Fibroblast of lung (primary cell): ENCODE measurements at regions not wholly inside any gene's neighbourhood (a gene's known extent, or its start where the extent isn't known, plus 50 kb on each side); places are given as distances from the start of the nearest gene placed in this dataset.

ENCODE experiments used
- DNase-seq, 2 donors: peaks; one replicate each; pipeline versions ENCODE4 v3.0.0 to v3.0.0-alpha.2; 2010; ENCODE audit warnings: low read depth in 2 of 2
- H2AFZ ChIP-seq: 2 replicates; pipeline ENCODE4 v1.5.1; 2012; ENCODE audit warnings: low read length, control low read depth, inconsistent platforms
- H3K27ac ChIP-seq: 2 replicates; pipeline ENCODE4 v1.5.1; 2011; ENCODE audit warnings: low read length, control low read depth; ENCODE audit not compliant: insufficient read depth
- H3K27me3 ChIP-seq: 2 replicates; pipeline ENCODE4 v1.5.1; 2011; ENCODE audit warnings: mild to moderate bottlenecking, low read length; ENCODE audit not compliant: control insufficient read depth, insufficient read depth
- H3K36me3 ChIP-seq: 2 replicates; pipeline ENCODE4 v1.5.1; 2011; ENCODE audit warnings: low read length; ENCODE audit not compliant: control insufficient read depth, insufficient read depth
- H3K4me1 ChIP-seq: 2 replicates; pipeline ENCODE4 v1.5.1; 2011; ENCODE audit warnings: low read length; ENCODE audit not compliant: control insufficient read depth, insufficient read depth; ENCODE audit errors: extremely low read depth
- H3K4me2 ChIP-seq: 2 replicates; pipeline ENCODE4 v1.5.1; 2011; ENCODE audit warnings: low read length, control low read depth; ENCODE audit not compliant: insufficient read depth; ENCODE audit errors: extremely low read depth
- H3K4me3 ChIP-seq, 4 experiments: fragments of 200-600 bp in 1 of 4; sonication (generic) in 1 of 4; replicated peaks in 1 of 4; 2 replicates each; pipeline ENCODE4 v1.5.1; 2011 to 2016; ENCODE audit warnings: low read length in 4 of 4, low read depth in 3 of 4, mild to moderate bottlenecking in 3 of 4, control low read depth in 2 of 4, inconsistent platforms in 1 of 4, mixed read lengths in 1 of 4; ENCODE audit not compliant: insufficient read depth in 1 of 4; ENCODE audit errors: control extremely low read depth in 1 of 4
- H3K79me2 ChIP-seq: 2 replicates; pipeline ENCODE4 v1.5.1; 2012; ENCODE audit warnings: mild to moderate bottlenecking, low read length, inconsistent platforms; ENCODE audit not compliant: control insufficient read depth, insufficient read depth
- H3K9ac ChIP-seq: 2 replicates; pipeline ENCODE4 v1.5.1; 2011; ENCODE audit warnings: mild to moderate bottlenecking, low read length, control low read depth; ENCODE audit not compliant: insufficient read depth
- H3K9me3 ChIP-seq: 2 replicates; pipeline ENCODE4 v1.5.1; 2012; ENCODE audit warnings: low read depth, low read length; ENCODE audit not compliant: control insufficient read depth, insufficient read depth
- H4K20me1 ChIP-seq: 2 replicates; pipeline ENCODE4 v1.5.1; 2011; ENCODE audit warnings: low read length; ENCODE audit not compliant: control insufficient read depth, insufficient read depth; ENCODE audit errors: extremely low read depth
- EZH2 ChIP-seq: IDR thresholded peaks from 2 replicates; pipeline ENCODE4 v1.5.1; 2012; ENCODE audit warnings: low read length, control low read depth, mild to moderate bottlenecking; ENCODE audit errors: missing control alignments
- TF ChIP-seq, protein P1 (sequence below), 2 donors: IDR thresholded peaks in 1 of 2; conservative IDR thresholded peaks in 1 of 2; 1 replicate in 1 of 2; 2 replicates in 1 of 2; pipeline ENCODE4 v1.5.1; 2011 to 2012; ENCODE audit warnings: low read length in 2 of 2, control low read depth in 1 of 2, inconsistent platforms in 1 of 2, low read depth in 1 of 2, mild to moderate bottlenecking in 1 of 2

DNA sequence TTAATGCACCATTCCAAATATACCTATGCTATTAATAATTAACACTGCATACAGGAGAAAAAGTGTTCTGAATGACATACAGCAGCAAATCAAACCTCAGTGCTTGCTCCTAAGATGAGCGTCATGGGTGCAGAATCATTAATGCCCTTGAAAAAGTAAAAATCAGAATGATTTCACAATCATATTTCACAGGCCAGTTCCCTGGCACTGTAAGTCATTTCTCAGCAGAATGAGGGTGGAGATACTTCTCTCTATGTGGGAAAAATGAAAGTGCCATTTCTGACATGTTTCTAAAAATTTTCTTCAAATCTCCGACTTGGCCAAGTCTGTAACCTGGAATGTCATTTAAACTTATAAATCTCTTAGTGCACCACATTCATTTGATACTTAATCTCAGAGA lies 549.8 kb upstream of the AGTR1 start:
- Histone ChIP-seq H3K4me3 (no peak overlapping the region), H3K79me2 (no peaks in the 10 kb centered on the region), H3K27me3 (no peaks in the 10 kb centered on the region), H3K36me3 (no peaks in the 10 kb centered on the region), H3K9me3 (no peaks in the 10 kb centered on the region), H3K9ac (no peak overlapping the region), H3K4me1 (no peaks in the 10 kb centered on the region), H3K27ac (no peak overlapping the region), H2AFZ (no peak overlapping the region), H4K20me1 (no peaks in the 10 kb centered on the region), H3K4me2 (no peak overlapping the region)
- peak in 1 of 2 donors; percentile 19 for DNase-seq
- TF ChIP-seq, protein P1, sequence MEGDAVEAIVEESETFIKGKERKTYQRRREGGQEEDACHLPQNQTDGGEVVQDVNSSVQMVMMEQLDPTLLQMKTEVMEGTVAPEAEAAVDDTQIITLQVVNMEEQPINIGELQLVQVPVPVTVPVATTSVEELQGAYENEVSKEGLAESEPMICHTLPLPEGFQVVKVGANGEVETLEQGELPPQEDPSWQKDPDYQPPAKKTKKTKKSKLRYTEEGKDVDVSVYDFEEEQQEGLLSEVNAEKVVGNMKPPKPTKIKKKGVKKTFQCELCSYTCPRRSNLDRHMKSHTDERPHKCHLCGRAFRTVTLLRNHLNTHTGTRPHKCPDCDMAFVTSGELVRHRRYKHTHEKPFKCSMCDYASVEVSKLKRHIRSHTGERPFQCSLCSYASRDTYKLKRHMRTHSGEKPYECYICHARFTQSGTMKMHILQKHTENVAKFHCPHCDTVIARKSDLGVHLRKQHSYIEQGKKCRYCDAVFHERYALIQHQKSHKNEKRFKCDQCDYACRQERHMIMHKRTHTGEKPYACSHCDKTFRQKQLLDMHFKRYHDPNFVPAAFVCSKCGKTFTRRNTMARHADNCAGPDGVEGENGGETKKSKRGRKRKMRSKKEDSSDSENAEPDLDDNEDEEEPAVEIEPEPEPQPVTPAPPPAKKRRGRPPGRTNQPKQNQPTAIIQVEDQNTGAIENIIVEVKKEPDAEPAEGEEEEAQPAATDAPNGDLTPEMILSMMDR (conservative IDR thresholded peaks at IDR 0.05 in 1 of 2, IDR thresholded peaks at IDR 0.05 in 1 of 2; ENCODE audit: low read depth in 1 of 2, low read length in 2 of 2), result no peak
- TF ChIP-seq EZH2, result no peak

- no peak overlapping the region for H3K9ac ChIP-seq
- H3K79me2 ChIP-seq, result no peaks in the 10 kb centered on the region
- no peaks in the 10 kb centered on the region for H4K20me1 ChIP-seq
- no peak overlapping the region for H3K27ac ChIP-seq
- TF ChIP-seq, protein P1 (conservative IDR thresholded peaks at IDR 0.05 in 1 of 2, IDR thresholded peaks at IDR 0.05 in 1 of 2; ENCODE audit: low read depth in 1 of 2, low read length in 2 of 2), result no peak
- no peak for TF ChIP-seq EZH2
- H3K9me3 ChIP-seq, result no peaks in the 10 kb centered on the region
- H3K4me2 ChIP-seq, result no peak overlapping the region
- no peak overlapping the region for H3K4me3 ChIP-seq
- H3K36me3 ChIP-seq, result no peaks in the 10 kb centered on the region
- no peaks in the 10 kb centered on the region for H3K27me3 ChIP-seq
- H3K4me1 ChIP-seq, result no peaks in the 10 kb centered on the region
- no peak overlapping the region for H2AFZ ChIP-seq
- DNase-seq, result no peak
These were observed 548.1 kb upstream of the AGTR1 start for GRCh38 chr3:148149556-148149955.

GRCh38 chr3:148150141-148150540 lies 547.6 kb upstream of the AGTR1 start:
- H3K27me3 ChIP-seq, result no peaks in the 10 kb centered on the region
- no peak overlapping the region for H3K4me3 ChIP-seq
- no peak overlapping the region for H3K27ac ChIP-seq
- no peak overlapping the region for H2AFZ ChIP-seq
- H3K36me3 ChIP-seq, result no peaks in the 10 kb centered on the region
- no peaks in the 10 kb centered on the region for H3K9me3 ChIP-seq
- TF ChIP-seq EZH2, result no peak
- TF ChIP-seq, protein P1 (conservative IDR thresholded peaks at IDR 0.05 in 1 of 2, IDR thresholded peaks at IDR 0.05 in 1 of 2; ENCODE audit: low read depth in 1 of 2, low read length in 2 of 2), result no peak
- no peak overlapping the region for H3K4me2 ChIP-seq
- no peaks in the 10 kb centered on the region for H3K79me2 ChIP-seq
- no peak for DNase-seq
- no peak overlapping the region for H3K9ac ChIP-seq
- no peaks in the 10 kb centered on the region for H4K20me1 ChIP-seq
- H3K4me1 ChIP-seq, result no peaks in the 10 kb centered on the region
